Stromal cell of bone marrow (primary cell): ENCODE measurements at regions not wholly inside any gene's neighbourhood (a gene's known extent, or its start where the extent isn't known, plus 50 kb on each side); places are given as distances from the start of the nearest gene placed in this dataset.
"Not testable (repeated sequence)": the region's sequence is repeated elsewhere in the genome, so short reads cannot be mapped to it uniquely, and the experiment has no call there.

ENCODE experiments used
- DNase-seq: peaks from one replicate; pipeline ENCODE4 v3.0.0-alpha.2; 2012; ENCODE audit warnings: low read depth

- DNase-seq, result no peak
These were observed 138.3 kb downstream of the PCDH18 start for GRCh38 chr4:137394018-137394417.

- DNase-seq, result peak; percentile 61
These were observed 139.2 kb downstream of the PCDH18 start for GRCh38 chr4:137393044-137393443.

- DNase-seq, result no peak
These were observed 141.6 kb downstream of the PCDH18 start for GRCh38 chr4:137390707-137391106.

- no peak for DNase-seq
These were observed 142.3 kb downstream of the PCDH18 start for GRCh38 chr4:137389911-137390520.

GRCh38 chr4:137387924-137388323, 144.4 kb downstream of the PCDH18 start:
- peak; percentile 65 for DNase-seq

GRCh38 chr4:137384476-137384875, 147.8 kb downstream of the PCDH18 start:
- DNase-seq, result no peak

GRCh38 chr4:137378821-137379220, 153.5 kb downstream of the PCDH18 start:
- DNase-seq, result no peak

- DNase-seq, result no peak
These were observed 153.9 kb downstream of the PCDH18 start for GRCh38 chr4:137378393-137378792.

GRCh38 chr4:137376312-137376711, 156.0 kb downstream of the PCDH18 start:
- no peak for DNase-seq

- peak; percentile 64 for DNase-seq
These were observed 157.0 kb downstream of the PCDH18 start for GRCh38 chr4:137375111-137375850.

GRCh38 chr4:137370679-137371078, 161.6 kb downstream of the PCDH18 start:
- no peak for DNase-seq

GRCh38 chr4:137370206-137370633, 162.1 kb downstream of the PCDH18 start:
- no peak for DNase-seq

- no peak for DNase-seq
These were observed 164.7 kb downstream of the PCDH18 start for GRCh38 chr4:137367620-137368019.

GRCh38 chr4:137363496-137363895, 168.8 kb downstream of the PCDH18 start:
- DNase-seq, result no peak

GRCh38 chr4:137361756-137362470, 170.4 kb downstream of the PCDH18 start:
- DNase-seq, result no peak

- DNase-seq, result no peak
These were observed 171.5 kb downstream of the PCDH18 start for GRCh38 chr4:137360761-137361160.

- DNase-seq, result peak; percentile 65
These were observed 172.5 kb downstream of the PCDH18 start for GRCh38 chr4:137359691-137360315.

- not testable (repeated sequence) for DNase-seq
These were observed 177.7 kb downstream of the PCDH18 start for GRCh38 chr4:137354562-137354961.

GRCh38 chr4:137347371-137347770, 184.9 kb downstream of the PCDH18 start:
- DNase-seq, result no peak

GRCh38 chr4:137345597-137345996, 186.7 kb downstream of the PCDH18 start:
- no peak for DNase-seq

GRCh38 chr4:137343221-137343620, 189.1 kb downstream of the PCDH18 start:
- no peak for DNase-seq

- no peak for DNase-seq
These were observed 199.3 kb downstream of the PCDH18 start for GRCh38 chr4:137333031-137333430.

- no peak for DNase-seq
These were observed 220.0 kb downstream of the PCDH18 start for GRCh38 chr4:137312257-137312656.
